HG03139 (cell line): ENCODE measurements at regions not wholly inside any gene's neighbourhood (a gene's known extent, or its start where the extent isn't known, plus 50 kb on each side); places are given as distances from the start of the nearest gene placed in this dataset.
"Not testable (repeated sequence)": the region's sequence is repeated elsewhere in the genome, so short reads cannot be mapped to it uniquely, and the experiment has no call there.

Source experiments
- ATAC-seq: cut with Tn5 transposase; IDR thresholded peaks from one replicate; pipeline ENCODE4 v1.9.1; 2021; ENCODE audit not compliant: unreplicated experiment

DNA sequence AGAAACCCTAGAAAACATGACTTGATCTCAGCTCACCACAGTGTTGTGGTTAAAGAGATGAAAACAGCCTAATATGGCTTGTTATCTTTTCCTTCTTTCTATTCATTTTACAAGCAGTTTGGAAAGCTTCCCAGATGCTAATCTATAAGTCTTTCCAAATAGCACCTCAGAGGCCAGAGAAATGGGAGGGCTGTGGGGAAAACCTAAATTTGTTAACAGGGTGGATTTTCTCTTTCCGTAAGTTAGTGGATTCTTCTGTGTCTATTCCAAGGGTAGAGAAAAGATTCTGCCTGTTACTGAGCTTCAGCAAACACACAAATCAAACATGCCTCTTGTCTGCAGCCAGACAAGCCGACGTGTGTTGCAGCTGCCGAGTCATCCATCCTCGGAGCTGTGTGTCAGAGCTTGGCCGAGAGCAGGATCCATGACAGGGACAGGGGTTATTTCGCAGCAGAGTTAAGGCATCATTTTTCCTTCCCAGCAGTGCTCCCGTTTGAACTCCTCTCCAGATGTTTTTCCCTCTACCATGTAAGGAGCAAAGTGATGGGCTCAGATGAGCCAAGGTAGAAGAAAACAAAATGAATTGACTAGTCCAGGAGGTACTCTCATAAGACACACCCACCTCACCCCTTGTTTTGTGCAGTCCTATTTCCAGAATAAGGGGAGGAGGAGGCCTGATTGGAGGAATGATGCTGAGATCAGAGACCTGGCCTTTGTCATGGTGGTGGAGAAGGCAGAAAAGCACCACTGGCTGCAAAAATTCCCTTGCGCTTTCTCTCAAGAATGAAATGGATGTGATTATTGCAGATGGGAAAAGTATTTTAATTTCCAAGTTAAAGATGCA lies 560.0 kb downstream of the C6orf118 start:
- ATAC-seq: no peak

DNA sequence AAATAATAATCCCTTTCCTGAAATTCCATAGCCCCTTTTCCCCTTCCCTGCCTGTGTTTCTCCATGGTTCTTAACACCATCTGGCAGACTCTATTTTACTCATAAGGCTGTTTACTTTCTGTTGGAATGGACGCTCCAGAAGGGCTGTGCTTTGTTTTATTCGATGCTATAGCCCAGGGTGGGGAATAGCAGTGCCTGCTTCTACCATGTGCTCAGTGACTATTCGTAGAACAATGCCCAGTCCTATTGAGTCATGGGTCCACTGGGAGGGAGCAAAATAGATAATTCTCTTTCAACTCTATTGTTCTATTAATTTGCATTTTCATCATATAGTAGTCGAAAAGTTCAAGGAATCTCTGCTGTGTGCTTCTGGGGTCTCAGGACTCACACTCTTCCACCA lies 565.1 kb downstream of the C6orf118 start:
- ATAC-seq: no peak

DNA sequence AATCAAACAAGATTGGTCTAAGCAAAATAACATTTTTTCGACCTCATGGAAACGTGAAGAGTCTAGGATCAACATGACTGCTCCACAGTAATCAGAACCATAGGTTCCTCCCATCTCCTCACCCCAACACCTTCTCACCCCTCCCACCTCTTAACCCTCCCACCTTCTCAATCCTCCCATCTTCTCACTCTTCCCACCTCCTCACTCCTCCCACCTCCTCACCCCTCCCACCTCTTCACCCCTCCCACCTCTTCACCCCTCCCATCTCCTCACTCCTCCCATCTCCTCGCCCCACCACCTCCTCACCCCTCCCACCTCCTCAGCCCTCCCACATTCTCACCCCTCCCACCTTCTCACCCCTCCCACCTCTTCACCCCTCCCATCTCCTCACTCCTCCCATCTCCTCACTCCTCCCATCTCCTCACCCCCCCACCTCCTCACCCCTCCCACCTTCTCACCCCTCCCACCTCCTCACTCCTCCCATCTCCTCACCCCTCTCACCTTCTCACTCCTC lies 567.4 kb downstream of the C6orf118 start:
- no peak for ATAC-seq

DNA sequence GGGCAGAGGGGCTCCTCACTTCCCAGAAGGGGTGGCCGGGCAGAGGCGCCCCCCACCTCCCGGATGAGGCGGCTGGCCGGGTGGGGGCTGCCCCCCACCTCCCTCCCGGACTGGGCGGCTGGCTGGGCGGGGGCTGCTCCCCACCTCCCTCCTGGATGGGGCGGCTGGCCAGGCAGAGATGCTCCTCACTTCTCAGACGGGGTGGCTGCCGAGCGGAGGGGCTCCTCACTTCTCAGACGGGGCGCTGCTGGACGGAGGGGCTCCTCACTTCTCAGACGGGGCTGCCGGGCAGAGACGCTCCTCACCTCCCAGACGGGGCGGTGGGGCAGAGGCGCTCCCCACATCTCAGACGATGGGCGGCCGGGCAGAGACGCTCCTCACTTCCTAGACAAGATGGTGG lies 573.3 kb downstream of the C6orf118 start:
- ATAC-seq: not testable (repeated sequence)

DNA sequence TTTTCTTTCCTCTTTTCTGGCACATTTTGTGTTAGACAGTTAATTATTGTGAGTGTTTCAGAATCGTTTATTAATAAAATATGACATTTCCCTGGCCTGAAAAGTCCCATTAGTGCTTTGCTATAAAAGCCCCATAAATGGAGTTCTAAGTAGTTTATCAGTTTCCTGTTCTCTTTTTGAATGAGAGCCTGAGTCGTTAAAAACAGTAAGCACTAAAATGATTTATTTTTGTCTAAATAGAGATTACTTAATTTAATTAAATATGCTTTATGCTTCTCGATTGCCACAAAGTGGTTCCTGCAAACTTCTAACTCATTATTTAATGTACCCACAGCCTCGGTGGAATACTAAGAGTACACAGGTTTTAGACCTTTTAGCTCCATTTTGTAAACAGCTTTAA lies 577.9 kb downstream of the C6orf118 start:
- ATAC-seq: no peak

DNA sequence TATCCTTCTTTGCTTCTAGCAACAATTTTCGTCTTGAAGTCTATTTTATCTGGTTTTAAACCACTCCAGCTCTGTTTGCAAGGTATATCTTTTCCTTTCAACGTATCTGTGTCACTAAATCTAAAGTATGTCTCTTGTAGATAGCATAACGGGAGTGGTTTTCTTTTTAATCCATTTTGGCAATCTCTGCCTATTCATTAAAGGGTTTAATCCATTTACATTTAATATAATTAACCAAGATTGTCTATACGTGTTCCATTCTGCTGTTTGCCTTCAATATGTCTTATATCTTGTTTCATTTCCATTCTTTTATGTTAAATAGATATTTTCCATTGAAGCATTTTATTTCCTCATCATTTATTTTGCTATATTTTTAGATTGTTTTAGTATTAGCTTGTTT lies 587.9 kb downstream of the C6orf118 start:
- ATAC-seq: no peak

DNA sequence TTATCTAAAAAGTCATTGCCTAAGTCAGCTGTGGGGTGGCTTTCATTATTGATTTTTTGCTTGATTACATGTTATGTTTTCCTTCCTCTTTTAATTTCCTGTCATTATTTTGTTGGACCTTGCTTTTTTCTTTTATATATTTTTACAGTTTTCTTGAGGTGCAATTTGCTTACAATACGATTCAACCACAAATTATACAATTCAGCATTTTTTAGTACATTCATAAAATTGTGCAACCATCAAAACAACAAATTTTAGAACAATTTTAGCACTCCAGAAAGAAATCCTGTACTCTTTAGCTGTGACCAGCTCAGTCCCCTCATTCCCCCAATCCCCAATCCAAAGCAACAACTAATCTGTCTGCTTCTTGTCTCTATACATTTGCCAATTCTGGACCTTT lies 608.9 kb downstream of the C6orf118 start:
- no peak for ATAC-seq

DNA sequence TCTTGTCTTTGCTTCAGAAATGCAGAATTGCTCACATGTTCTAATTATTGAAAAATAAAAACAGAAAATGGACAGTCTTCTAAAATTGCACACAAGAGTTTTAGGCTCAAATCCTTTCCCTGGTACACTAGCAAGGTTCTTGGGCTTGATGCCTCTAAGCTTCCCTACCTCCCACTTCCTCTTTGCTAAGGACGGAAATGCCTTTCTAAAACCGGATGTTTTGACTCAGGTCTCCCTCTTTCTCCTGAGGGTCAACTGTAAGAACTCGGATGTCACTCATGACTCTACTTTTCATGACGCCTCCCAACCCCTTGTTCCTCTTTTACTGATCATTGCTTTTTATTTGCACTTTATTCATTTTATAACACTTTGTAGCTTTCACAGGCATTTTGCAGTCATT lies 613.5 kb downstream of the C6orf118 start:
- ATAC-seq: no peak

DNA sequence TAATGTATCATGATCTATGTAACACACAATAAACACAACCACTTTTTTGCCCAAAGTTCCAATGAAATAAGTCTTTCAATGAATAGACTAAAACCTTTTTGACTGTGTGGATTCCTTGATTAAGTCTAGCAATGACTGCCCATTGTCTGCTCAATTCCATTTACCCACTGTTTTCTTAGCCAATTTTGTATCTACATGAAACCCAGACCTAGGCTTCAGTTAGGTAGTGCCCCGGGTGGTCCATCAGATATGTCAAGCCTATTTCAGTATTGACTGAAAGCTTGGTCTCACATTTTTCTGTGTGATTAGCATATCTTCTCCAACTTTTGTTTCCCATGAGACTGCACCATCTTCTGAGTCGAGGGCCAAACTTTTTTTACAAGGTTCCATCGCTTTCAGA lies 615.0 kb downstream of the C6orf118 start:
- ATAC-seq: no peak

DNA sequence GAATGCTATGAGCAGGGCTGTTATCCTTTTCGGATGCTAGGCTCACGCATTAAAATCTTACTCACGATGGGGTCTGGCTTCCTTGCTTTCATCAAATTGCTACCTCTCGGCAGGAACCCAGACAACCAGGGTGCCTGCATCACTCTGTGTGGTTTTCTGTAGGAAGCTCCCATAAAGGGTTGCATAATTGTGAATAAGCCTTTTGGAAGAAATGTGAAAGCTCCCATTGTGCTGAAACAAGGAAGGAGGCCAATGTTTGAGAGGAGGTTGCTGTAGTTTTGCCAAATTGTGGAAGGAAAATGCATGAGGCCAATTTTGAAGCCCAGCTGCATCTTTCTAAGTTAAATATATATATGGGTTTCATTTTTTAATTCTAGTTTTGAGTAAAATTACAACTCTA lies 615.5 kb downstream of the C6orf118 start:
- no peak for ATAC-seq

DNA sequence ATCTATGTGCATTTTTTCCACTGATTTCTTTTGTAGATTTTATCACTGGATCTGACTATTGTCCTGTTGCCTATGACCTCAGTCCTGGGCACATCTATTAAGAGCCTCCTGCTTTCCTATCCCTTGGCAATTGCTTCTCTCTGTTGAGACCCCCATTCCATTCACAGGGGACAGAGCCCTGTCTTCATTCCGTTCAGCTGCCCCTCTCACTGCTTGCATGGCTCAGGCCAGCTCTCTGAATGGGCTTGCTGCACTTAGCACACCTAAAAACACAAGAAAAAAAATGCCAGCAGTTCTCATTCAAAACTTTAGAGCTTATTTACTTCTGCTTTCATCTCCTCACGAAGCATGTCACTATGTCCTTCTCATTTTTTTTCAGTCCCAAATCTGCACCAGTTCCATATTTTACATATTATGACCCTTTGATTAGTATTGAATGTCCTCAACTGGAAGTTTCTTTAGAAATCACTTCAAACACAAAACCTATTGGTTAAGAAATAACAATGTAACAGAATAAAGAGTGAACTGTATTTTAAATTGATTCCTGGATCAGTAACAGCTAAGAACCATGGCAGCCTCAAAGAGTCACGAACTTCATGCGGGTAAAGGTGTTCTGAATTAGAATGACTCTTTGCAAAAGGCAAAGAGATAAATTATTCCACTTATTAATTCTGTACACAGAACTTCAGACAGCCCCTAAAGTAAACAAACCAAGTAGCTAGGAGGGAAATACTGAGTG lies 616.5 kb downstream of the C6orf118 start:
- ATAC-seq: no peak

DNA sequence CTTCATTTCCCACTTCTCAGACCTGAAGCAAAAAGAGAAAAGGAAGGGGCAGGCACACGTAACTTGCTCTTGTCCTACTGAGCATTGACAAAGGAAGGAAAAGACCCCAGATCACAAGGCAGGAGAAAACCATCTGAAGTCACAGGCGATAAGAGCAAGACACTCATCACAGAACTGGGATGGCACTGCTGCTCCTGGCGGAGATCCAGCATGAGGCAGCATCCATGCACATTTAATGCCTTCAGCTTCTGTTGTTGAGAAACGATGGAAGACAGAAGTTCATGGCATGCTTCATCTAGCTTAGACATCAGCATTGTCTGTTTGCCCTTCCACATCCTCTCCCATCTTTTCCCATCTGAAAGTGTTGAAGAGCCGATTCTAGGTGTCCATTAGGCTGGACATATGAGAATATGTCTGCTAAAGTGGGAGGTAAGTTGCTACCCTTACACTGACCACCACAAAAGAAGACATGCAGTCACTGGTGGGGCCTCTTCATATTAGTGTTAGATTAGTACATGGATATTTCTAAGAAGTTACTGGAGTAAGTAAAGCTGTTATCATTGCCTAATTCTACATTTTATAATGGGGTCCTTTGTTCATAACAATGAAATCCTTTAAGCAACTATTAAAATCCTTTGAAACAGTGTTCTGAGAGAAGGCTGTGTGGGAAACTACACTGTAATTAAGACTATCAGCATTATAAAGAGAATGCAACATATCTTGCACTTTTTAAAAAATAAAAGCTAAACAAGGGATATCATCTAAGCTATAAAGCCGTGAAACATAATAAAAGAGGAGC lies 618.5 kb downstream of the C6orf118 start:
- ATAC-seq: no peak

DNA sequence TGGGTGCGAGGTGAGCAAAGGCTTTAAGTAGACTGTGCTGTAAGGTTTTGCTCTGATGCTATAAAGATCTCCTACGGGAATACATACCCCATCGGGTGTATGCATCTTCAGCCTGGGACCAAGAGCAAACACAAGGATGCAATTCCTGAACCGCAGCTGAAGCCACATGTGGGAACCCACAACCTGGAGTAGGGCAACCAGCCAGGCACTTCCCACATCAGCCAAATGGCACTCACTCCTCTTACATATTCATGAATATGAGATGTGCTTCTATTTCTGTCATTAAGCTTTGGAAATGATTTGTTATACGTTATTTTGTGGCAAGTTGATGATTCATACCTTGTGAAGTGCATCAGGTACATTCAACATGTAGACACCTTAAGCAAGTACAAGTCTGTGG lies 619.2 kb downstream of the C6orf118 start:
- no peak for ATAC-seq

DNA sequence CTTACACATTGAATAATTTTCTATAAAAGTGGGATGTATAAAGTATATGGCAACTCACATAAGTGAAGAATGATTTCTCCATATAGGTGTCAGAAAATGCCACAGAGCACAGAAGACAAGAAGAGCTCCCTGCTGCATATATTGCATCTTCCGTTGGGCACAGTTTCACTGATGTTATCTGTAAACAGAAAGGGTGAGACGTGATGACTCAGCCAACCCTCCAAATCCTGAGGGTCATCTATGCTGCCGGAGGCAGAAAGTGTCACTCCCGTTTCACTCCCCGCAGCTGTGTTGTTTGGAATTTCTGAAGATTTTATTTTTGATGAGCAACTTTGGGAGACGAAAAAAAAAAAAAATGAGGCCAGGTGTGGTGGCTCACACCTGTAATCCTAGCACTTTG lies 644.1 kb downstream of the C6orf118 start:
- no peak for ATAC-seq

DNA sequence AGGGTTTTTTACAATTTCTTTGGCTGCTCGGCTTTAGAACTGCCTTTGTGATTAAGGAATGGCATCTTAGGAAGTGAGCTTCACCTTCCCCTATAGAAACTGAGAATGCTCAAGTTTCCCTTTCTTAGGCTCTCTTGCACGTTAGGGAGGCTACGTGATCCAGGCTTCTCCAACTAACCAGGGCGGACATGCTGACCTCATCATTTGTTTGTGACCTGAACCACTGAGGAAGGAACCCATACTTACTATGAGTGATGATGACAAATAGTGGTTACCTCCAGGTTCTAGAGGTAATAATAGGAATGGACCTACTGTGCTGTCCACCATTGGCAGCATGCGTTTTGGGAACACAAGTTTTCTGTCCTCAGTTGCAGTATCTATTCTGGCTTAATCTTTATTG lies 645.8 kb downstream of the C6orf118 start:
- no peak for ATAC-seq

DNA sequence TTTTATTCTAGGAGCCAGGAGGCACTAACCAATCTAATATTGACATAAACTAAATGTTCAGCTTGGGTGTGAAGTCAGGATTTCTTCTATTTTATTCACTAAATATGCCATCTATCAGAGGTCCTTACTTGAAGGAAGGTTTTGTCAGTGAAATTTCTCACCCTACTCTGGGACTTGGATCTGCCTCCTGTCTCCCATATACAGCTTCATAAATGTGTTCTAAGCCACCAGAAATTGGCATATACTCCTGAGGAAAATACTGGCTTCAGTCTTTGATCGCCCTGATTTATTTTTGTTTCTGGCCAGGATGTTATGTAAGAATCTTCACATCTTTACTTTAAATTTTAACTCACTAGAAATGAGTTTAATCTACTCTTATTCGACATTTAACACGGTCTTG lies 647.7 kb downstream of the C6orf118 start:
- no peak for ATAC-seq

DNA sequence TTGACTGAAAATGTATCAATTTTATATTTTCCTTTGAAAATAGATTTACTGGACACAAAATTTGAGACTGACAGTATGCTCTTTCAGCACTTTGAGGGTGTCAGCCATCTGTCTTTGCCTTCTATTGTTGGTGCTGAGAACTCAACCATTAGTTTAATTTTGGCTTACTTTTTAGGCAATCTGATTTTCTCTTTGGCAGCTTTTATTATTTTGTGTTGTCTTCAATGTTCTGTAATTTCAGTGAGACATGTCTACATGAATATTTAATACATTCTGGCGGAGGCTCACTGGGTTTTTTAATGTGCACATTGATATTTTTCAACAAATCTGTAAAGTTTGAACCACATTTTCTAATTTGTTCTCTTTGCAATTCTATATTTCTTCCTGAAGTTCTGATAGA lies 648.6 kb downstream of the C6orf118 start:
- no peak for ATAC-seq

DNA sequence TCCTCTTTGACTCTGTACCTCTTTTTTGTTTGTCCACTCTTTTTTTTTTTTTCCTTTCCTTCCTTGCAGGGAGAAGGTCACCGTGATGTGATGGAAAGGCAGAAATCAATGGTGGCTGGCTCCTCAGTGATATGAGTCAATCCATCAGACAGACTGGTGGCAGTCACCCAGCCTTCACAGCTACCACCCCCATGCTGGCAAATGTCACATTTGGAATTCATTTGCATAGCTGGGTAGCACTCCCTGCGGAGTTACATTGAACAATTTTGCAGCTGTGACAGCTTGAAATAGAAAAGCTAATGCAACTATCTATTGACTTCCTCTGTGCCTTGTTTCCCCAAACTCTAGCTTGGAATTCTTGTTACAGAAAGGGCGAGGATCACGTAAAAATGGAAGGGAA lies 668.4 kb downstream of the C6orf118 start:
- ATAC-seq: no peak

DNA sequence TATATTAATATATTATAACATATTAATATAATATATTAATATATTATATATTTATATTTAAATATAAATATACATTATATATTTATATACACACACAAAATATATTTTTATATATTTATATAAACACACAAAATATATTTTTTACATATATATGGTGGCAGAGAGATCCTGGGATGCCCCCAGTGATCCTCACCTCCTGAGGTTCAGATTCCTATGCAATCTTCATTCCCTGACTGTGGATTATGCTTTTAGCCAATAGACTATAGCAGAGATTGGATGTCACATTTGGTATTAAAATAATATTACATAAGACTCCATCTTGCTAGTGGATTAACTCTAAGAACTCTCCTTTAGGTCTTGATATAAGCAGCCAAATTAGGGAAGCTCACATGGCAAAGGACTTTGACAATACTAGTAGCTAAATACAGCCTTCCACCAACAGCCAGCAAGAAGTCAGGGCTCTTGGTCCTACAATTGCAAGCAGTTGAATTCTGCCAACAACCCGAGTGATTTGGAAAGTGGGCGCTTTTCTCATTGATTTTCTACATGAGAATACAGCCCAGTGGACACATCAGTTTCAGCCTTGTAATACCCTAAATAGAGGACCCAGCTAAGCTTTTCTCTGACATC lies 681.0 kb downstream of the C6orf118 start:
- ATAC-seq: no peak

DNA sequence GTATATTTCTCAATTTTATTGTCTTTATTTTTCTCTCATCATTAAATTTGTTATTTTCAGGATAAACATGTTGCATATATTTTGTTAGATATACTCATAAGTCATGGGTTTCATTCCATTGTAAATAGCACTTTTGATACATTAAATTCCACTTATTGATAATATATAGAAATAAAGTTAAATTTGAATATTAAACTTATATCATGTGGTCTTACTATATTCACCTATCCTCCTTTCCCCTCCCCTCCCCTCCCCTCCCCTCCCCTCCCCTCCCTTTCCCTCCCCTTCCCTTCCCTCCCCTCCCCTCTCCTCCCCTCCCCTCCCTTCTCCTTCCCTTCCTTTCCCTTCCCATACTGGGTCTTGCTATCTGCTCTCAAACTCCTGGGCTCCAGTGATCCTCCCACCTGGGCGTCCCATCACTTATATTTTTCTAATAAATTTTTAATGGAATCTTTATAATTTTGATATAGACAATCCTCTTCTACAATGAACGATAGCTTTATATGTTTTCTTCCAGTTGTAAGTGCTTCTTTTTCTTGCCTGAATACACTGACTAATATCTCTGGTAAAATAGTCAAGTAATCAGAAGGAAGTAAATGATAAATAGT lies 692.4 kb downstream of the C6orf118 start:
- ATAC-seq: no peak

DNA sequence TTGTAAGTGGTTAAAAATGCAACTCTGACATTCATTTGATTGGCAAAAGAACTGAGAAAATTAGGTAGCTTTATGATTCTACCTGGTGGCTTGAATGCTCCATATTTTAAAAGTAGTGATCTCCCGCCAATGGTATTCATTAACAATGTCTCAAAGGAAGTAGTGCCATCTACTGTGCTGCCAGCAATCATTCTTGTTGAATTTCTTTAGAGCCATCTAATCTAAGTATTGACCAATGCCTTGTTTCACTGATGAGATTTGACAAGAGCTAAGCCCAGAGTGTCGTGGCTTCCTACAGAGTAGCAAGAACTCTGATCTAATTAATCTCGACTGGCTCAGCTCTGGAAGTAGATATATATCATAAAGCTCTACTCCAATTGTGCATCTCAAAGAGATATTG lies 696.7 kb downstream of the C6orf118 start:
- ATAC-seq: no peak
